ENCODE measurements at regions not wholly inside any gene's neighbourhood (a gene's known extent, or its start where the extent isn't known, plus 50 kb on each side); places are given as distances from the start of the nearest gene placed in this dataset.

GRCh38 chr13:111425326-111425725, 104.9 kb downstream of the TEX29 start:
- no peak for TF ChIP-seq CTCF (IDR thresholded peaks at IDR 0.05)
- TF ChIP-seq POLR2A (IDR thresholded peaks at IDR 0.05), result no peak
